Right lobe of liver (tissue), 4 donors: ENCODE measurements at regions not wholly inside any gene's neighbourhood (a gene's known extent, or its start where the extent isn't known, plus 50 kb on each side); places are given as distances from the start of the nearest gene placed in this dataset.

Experiments
- POLR2A ChIP-seq: fragments of 450-650 bp; IDR thresholded peaks from one replicate; pipeline ENCODE4 v1.6.1; 2017; ENCODE audit warnings: antibody characterized with exemption, mild to moderate bottlenecking
- TF ChIP-seq, protein P1 (sequence below), 4 donors: fragments of 200-600 bp in 3 of 4; fragments of 450-650 bp in 1 of 4; IDR thresholded peaks; one replicate each; pipeline versions ENCODE4 v1.5.1 to v1.8.0; 2016 to 2022; ENCODE audit warnings: antibody characterized with exemption in 4 of 4, mild to moderate bottlenecking in 2 of 4
- donor health status: DM: no; HTN: no; CAD: no.
- donor health status: DM: no; HTN: no; CAD: no.
- donor health status: DM: no; HTN: yes; CAD: no.

DNA sequence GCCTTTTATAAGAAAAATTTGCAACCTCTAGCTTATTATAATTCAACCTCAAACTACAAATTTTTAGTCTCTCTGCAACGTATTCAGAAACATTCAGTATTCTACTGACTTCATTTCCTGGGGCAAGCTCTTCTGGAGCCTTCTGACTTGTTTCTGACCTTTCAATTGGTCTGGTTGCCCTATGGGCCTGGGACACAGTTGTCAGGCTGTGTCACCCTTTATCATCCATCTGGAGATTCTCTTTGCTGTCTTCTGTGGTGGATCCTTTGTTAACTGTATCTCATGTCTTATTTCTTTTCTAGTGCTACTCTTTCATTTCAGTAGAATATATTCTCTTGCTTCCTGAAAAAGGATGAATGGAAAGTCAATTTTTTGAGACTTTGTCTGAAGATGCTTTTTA is 55.1 kb upstream of the PGRMC2 start:
- no peak for TF ChIP-seq POLR2A
- TF ChIP-seq, protein P1, sequence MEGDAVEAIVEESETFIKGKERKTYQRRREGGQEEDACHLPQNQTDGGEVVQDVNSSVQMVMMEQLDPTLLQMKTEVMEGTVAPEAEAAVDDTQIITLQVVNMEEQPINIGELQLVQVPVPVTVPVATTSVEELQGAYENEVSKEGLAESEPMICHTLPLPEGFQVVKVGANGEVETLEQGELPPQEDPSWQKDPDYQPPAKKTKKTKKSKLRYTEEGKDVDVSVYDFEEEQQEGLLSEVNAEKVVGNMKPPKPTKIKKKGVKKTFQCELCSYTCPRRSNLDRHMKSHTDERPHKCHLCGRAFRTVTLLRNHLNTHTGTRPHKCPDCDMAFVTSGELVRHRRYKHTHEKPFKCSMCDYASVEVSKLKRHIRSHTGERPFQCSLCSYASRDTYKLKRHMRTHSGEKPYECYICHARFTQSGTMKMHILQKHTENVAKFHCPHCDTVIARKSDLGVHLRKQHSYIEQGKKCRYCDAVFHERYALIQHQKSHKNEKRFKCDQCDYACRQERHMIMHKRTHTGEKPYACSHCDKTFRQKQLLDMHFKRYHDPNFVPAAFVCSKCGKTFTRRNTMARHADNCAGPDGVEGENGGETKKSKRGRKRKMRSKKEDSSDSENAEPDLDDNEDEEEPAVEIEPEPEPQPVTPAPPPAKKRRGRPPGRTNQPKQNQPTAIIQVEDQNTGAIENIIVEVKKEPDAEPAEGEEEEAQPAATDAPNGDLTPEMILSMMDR (IDR thresholded peaks at IDR 0.05), result no peak
